GM23248 (cell line): ENCODE measurements at regions not wholly inside any gene's neighbourhood (a gene's known extent, or its start where the extent isn't known, plus 50 kb on each side); places are given as distances from the start of the nearest gene placed in this dataset.

Experiments used
- EZH2 ChIP-seq: fragments of 200-600 bp; sonication (generic); IDR thresholded peaks from 2 replicates; pipeline ENCODE4 v1.6.1; 2018; ENCODE audit warnings: antibody characterized with exemption, mild to moderate bottlenecking; ENCODE audit not compliant: insufficient read depth, poor library complexity, severe bottlenecking
- EZH2phosphoT487 ChIP-seq: fragments of 200-600 bp; sonication (generic); IDR thresholded peaks from 2 replicates; pipeline ENCODE4 v1.6.1; 2018; ENCODE audit warnings: antibody characterized with exemption, moderate library complexity, mild to moderate bottlenecking, low read depth; ENCODE audit not compliant: insufficient read depth

DNA sequence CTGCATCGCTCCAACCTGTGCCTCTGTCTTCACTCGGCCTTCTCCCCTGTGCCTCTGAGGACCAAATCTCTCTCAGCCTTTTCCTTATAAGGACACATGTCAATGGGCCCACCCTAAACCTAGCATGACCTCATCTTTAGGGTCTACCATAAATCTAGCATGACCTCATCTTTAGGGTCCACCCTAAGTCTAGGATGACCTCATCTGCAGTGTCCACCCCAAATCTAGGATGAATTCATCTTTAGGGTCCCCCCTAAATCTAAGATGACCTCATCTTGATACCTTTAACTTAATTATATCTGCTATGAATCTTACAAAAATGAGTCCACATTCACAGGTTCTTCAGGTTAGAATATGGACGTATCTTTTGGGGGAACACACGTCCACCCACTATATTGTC, 131.1 kb upstream of the RPL38 start:
- TF ChIP-seq EZH2 (no peak), EZH2phosphoT487 (no peak)
